IMR-90 (cell line): ENCODE measurements at regions not wholly inside any gene's neighbourhood (a gene's known extent, or its start where the extent isn't known, plus 50 kb on each side); places are given as distances from the start of the nearest gene placed in this dataset.

ENCODE experiments used
- ATAC-seq: fragments of 200-7000 bp; cut with Tn5 transposase; 2 replicates; pipeline ENCODE4 v1.9.1; 2020; ENCODE audit warnings: low read depth, mild to moderate bottlenecking, moderate library complexity
- BruUV-seq: library from RNA; stranded (reverse); fragments of 400-500 nt; replicated peaks from 2 replicates; lab custom pipeline; 2021; lab: Mats Ljungman, UMichigan
- CTCF ChIA-PET: fragments of 300-600 bp; formaldehyde crosslinking; extraction: SDS; loops from one replicate; lab custom pipeline; 2021; ENCODE audit warnings: antibody characterized with exemption; lab: Yijun Ruan, JAX
- POLR2A ChIA-PET: fragments of 300-600 bp; sonication (Branson Sonifier 250); formaldehyde crosslinking; loops from one replicate; lab custom pipeline; 2022; ENCODE audit warnings: antibody characterized with exemption; ENCODE audit not compliant: unreplicated experiment; lab: Charles Lee
- DNase-seq: peaks from one replicate; pipeline ENCODE4 v3.0.0; 2013
- H2AFZ ChIP-seq: replicated peaks from 2 replicates; pipeline ENCODE3; 2013; ENCODE audit warnings: low read length, mild to moderate bottlenecking; ENCODE audit not compliant: poor library complexity
- H2AK5ac ChIP-seq: 2 replicates; pipeline ENCODE4 v1.6.1; 2013; ENCODE audit warnings: low read depth, low read length, inconsistent platforms
- H2AK9ac ChIP-seq: replicated peaks from 2 replicates; pipeline ENCODE3; 2013; ENCODE audit warnings: mild to moderate bottlenecking, low read depth, low read length, moderate library complexity; ENCODE audit not compliant: poor library complexity
- H2BK120ac ChIP-seq: 2 replicates; pipeline ENCODE4 v1.6.1; 2013; ENCODE audit warnings: low read depth, low read length, inconsistent platforms
- H2BK15ac ChIP-seq: 3 replicates; pipeline ENCODE4 v1.6.1; 2013; ENCODE audit warnings: low read depth, low read length, inconsistent platforms
- H2BK20ac ChIP-seq: 2 replicates; pipeline ENCODE4 v1.6.1; 2013; ENCODE audit warnings: low read depth, mild to moderate bottlenecking, inconsistent platforms, low read length, moderate library complexity
- H2BK5ac ChIP-seq: 2 replicates; pipeline ENCODE4 v1.6.1; 2013; ENCODE audit warnings: mild to moderate bottlenecking, low read depth, low read length, inconsistent platforms; ENCODE audit not compliant: poor library complexity, severe bottlenecking
- H3K14ac ChIP-seq: replicated peaks from 2 replicates; pipeline ENCODE4 v1.6.1; 2013; ENCODE audit warnings: low read depth, low read length, inconsistent platforms
- H3K18ac ChIP-seq: 2 replicates; pipeline ENCODE4 v1.6.1; 2013; ENCODE audit warnings: low read depth, low read length, control low read depth
- H3K23ac ChIP-seq: 2 replicates; pipeline ENCODE4 v1.6.1; 2013; ENCODE audit warnings: low read depth, low read length, inconsistent platforms
- H3K27ac ChIP-seq: 2 replicates; pipeline ENCODE4 v1.5.1; 2013; ENCODE audit warnings: mild to moderate bottlenecking, control low read depth, low read length; ENCODE audit not compliant: insufficient read depth
- H3K27me3 ChIP-seq: 2 replicates; pipeline ENCODE4 v1.6.1; 2013; ENCODE audit warnings: low read length; ENCODE audit not compliant: control insufficient read depth, insufficient read depth
- H3K36me3 ChIP-seq: 2 replicates; pipeline ENCODE4 v1.6.1; 2013; ENCODE audit warnings: low read length, mixed read lengths; ENCODE audit not compliant: control insufficient read depth, insufficient read depth
- H3K4ac ChIP-seq: 2 replicates; pipeline ENCODE4 v1.6.1; 2013; ENCODE audit warnings: low read depth, low read length, inconsistent platforms
- H3K4me1 ChIP-seq: 2 replicates; pipeline ENCODE4 v1.6.1; 2013; ENCODE audit warnings: low read length, mixed read lengths; ENCODE audit not compliant: control insufficient read depth, insufficient read depth
- H3K4me2 ChIP-seq: 2 replicates; pipeline ENCODE4 v1.6.1; 2013; ENCODE audit warnings: low read depth, mild to moderate bottlenecking, control low read depth, low read length, moderate library complexity
- H3K4me3 ChIP-seq: 2 replicates; pipeline ENCODE4 v1.5.1; 2013; ENCODE audit warnings: low read depth, mild to moderate bottlenecking, control low read depth, low read length, moderate library complexity; ENCODE audit not compliant: insufficient read depth
- H3K56ac ChIP-seq: 2 replicates; pipeline ENCODE4 v1.6.1; 2013; ENCODE audit warnings: low read length, inconsistent platforms; ENCODE audit not compliant: insufficient read depth; ENCODE audit errors: extremely low read depth
- H3K79me1 ChIP-seq, 2 experiments: 2 replicates each; pipeline ENCODE4 v1.6.1; 2013; ENCODE audit warnings: low read length in 2 of 2, inconsistent platforms in 1 of 2, low read depth in 1 of 2
- H3K9ac ChIP-seq: 2 replicates; pipeline ENCODE4 v1.6.1; 2013; ENCODE audit warnings: low read depth, low read length, control low read depth
- H3K9me1 ChIP-seq: 2 replicates; pipeline ENCODE4 v1.6.1; 2013; ENCODE audit warnings: low read length, inconsistent platforms; ENCODE audit not compliant: insufficient read depth
- H3K9me3 ChIP-seq: 2 replicates; pipeline ENCODE4 v1.6.1; 2013; ENCODE audit warnings: low read length; ENCODE audit not compliant: control insufficient read depth, insufficient read depth
- H4K20me1 ChIP-seq: 2 replicates; pipeline ENCODE4 v1.6.1; 2013; ENCODE audit warnings: low read length, inconsistent platforms; ENCODE audit not compliant: insufficient read depth
- H4K5ac ChIP-seq: 2 replicates; pipeline ENCODE4 v1.6.1; 2013; ENCODE audit warnings: mild to moderate bottlenecking, low read depth, low read length, control low read depth
- H4K8ac ChIP-seq, 2 experiments: 2 replicates each; pipeline ENCODE4 v1.6.1; 2013; ENCODE audit warnings: low read depth in 2 of 2, low read length in 2 of 2, control low read depth in 1 of 2, inconsistent platforms in 1 of 2
- H4K91ac ChIP-seq: 2 replicates; pipeline ENCODE4 v1.6.1; 2013; ENCODE audit warnings: low read depth, low read length, inconsistent platforms; ENCODE audit not compliant: insufficient read depth
- BHLHE40 ChIP-seq: fragments of 150-350 bp; IDR thresholded peaks from 2 replicates; pipeline ENCODE4 v1.6.1; 2016; ENCODE audit warnings: mild to moderate bottlenecking, low read depth, low read length
- CEBPB ChIP-seq: IDR thresholded peaks from 2 replicates; pipeline ENCODE4 v1.6.1; 2012; ENCODE audit warnings: low read depth, low read length, improper control_type of control experiment
- CHD1 ChIP-seq: IDR thresholded peaks from 2 replicates; pipeline ENCODE4 v1.6.1; 2012; ENCODE audit warnings: low read depth, low read length, improper control_type of control experiment
- FOS ChIP-seq: fragments of 150-350 bp; IDR thresholded peaks from 2 replicates; pipeline ENCODE4 v1.6.1; 2016; ENCODE audit warnings: low read depth, low read length
- MAFK ChIP-seq: IDR thresholded peaks from 2 replicates; pipeline ENCODE4 v1.6.1; 2012; ENCODE audit warnings: low read depth, low read length, improper control_type of control experiment
- POLR2A ChIP-seq: IDR thresholded peaks from 2 replicates; pipeline ENCODE4 v1.6.1; 2012; ENCODE audit warnings: mild to moderate bottlenecking, low read depth, low read length
- RCOR1 ChIP-seq: IDR thresholded peaks from 2 replicates; pipeline ENCODE4 v1.6.1; 2012; ENCODE audit warnings: mild to moderate bottlenecking, low read length, improper control_type of control experiment; ENCODE audit not compliant: insufficient replicate concordance
- RFX5 ChIP-seq: IDR thresholded peaks from 2 replicates; pipeline ENCODE4 v1.8.0; 2012; ENCODE audit warnings: low read depth, mild to moderate bottlenecking, low read length, moderate library complexity
- SMC3 ChIP-seq: fragments of 150-350 bp; IDR thresholded peaks from 2 replicates; pipeline ENCODE4 v1.6.1; 2016; ENCODE audit warnings: low read depth, mild to moderate bottlenecking, antibody characterized with exemption, low read length, moderate library complexity
- USF2 ChIP-seq: fragments of 150-350 bp; IDR thresholded peaks from 2 replicates; pipeline ENCODE4 v1.6.1; 2017; ENCODE audit warnings: mild to moderate bottlenecking, antibody characterized with exemption, low read length, low read depth
- WGBS, 2 experiments: methylation state at CpG; one replicate each; pipeline versions ENCODE4 v1.1.5 to v1.1.7; 2013; ENCODE audit warnings: missing lambda C conversion rate in 2 of 2; ENCODE audit not compliant: insufficient read length in 1 of 2; ENCODE audit errors: extremely low coverage in 2 of 2; 5-methylcytosine and 5-hydroxymethylcytosine counted together
- dilution Hi-C: fragments of 300-500 bp; cut with HindIII; formaldehyde crosslinking; loops from one replicate; pipeline ENCODE4 v1.14.3; 2018; ENCODE audit warnings: low sequenced_read_pairs; ENCODE audit not compliant: unreplicated experiment
- in situ Hi-C: fragments of 300-500 bp; cut with MboI; formaldehyde crosslinking; loops from 3 replicates; pipeline ENCODE4 v1.14.3; 2019; ENCODE audit warnings: low sequenced_read_pairs, inconsistent platforms, mixed read lengths
- intact Hi-C: fragments of 100-400 bp; cut with micrococcal nuclease; formaldehyde crosslinking; loops from 2 replicates; pipeline ENCODE4 v1.10.0; 2022
- TF ChIP-seq, protein P1 (sequence below): conservative IDR thresholded peaks from 2 replicates; pipeline ENCODE4 v1.5.1; 2012; ENCODE audit warnings: mild to moderate bottlenecking, low read depth, low read length, improper control_type of control experiment

- no peaks in the 10 kb centered on the region for H3K9me1 ChIP-seq
- H4K5ac ChIP-seq = no peak overlapping the region
- no peak overlapping the region for H4K91ac ChIP-seq
- H4K20me1 ChIP-seq = no peaks in the 10 kb centered on the region
- H2BK20ac ChIP-seq = no peak overlapping the region
- dilution Hi-C loops = no loop called here
- no peak for ATAC-seq
- no peak overlapping the region for H3K4me3 ChIP-seq
- DNase-seq = no peak
- H2BK5ac ChIP-seq = no peak overlapping the region
- peaks cover 8% of the 10 kb centered on the region for H3K9me3 ChIP-seq
- H3K27me3 ChIP-seq = no peaks in the 10 kb centered on the region
- ChIA-PET CTCF (interaction anchor here (0.5 kb wide), 1 partner anchor 19 kb away, joined by 3 read pairs; no protein-coding TSS in a partner anchor), POLR2A (no interaction called here)
- no peak overlapping the region for H3K14ac ChIP-seq
- no peak overlapping the region for H3K4ac ChIP-seq
- no peak overlapping the region for H4K8ac ChIP-seq
- no peak overlapping the region for H2AK5ac ChIP-seq
- no peak overlapping the region for H3K18ac ChIP-seq
- no peaks in the 10 kb centered on the region for H3K79me1 ChIP-seq
- no peaks in the 10 kb centered on the region for H3K4me1 ChIP-seq
- no peak overlapping the region for H3K4me2 ChIP-seq
- no peak overlapping the region for H3K56ac ChIP-seq
- no peaks in the 10 kb centered on the region for H3K36me3 ChIP-seq
- H2AK9ac ChIP-seq = no peak overlapping the region
- no peak overlapping the region for H3K27ac ChIP-seq
- H3K9ac ChIP-seq = no peak overlapping the region
- no peak overlapping the region for H2BK120ac ChIP-seq
- in situ Hi-C loops = no loop called here
- 73% methylated on average over 2 of the region's 3 CpGs; no CpG with 5 or more reads in 1 of the 2 experiments for WGBS, 2 experiments
- no peak overlapping the region for H3K23ac ChIP-seq
- no peak for TF ChIP-seq POLR2A
- no peak for TF ChIP-seq FOS
- no peak for TF ChIP-seq USF2
- no peak for TF ChIP-seq RFX5
- TF ChIP-seq BHLHE40 = no peak
- no peak for TF ChIP-seq MAFK
- TF ChIP-seq CEBPB = no peak
- TF ChIP-seq RCOR1 = no peak
- no peak for TF ChIP-seq CHD1
- TF ChIP-seq, protein P1, sequence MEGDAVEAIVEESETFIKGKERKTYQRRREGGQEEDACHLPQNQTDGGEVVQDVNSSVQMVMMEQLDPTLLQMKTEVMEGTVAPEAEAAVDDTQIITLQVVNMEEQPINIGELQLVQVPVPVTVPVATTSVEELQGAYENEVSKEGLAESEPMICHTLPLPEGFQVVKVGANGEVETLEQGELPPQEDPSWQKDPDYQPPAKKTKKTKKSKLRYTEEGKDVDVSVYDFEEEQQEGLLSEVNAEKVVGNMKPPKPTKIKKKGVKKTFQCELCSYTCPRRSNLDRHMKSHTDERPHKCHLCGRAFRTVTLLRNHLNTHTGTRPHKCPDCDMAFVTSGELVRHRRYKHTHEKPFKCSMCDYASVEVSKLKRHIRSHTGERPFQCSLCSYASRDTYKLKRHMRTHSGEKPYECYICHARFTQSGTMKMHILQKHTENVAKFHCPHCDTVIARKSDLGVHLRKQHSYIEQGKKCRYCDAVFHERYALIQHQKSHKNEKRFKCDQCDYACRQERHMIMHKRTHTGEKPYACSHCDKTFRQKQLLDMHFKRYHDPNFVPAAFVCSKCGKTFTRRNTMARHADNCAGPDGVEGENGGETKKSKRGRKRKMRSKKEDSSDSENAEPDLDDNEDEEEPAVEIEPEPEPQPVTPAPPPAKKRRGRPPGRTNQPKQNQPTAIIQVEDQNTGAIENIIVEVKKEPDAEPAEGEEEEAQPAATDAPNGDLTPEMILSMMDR = no peak
- TF ChIP-seq SMC3 = no peak
- no TSS peak for BruUV-seq
- no peak overlapping the region for H2AFZ ChIP-seq
- H2BK15ac ChIP-seq = no peak overlapping the region
- intact Hi-C loops = no loop called here
These were observed 1949.0 kb upstream of the WWC1 start for GRCh38 chr5:166342402-166342801.
